Natural killer cell (primary cell): ENCODE measurements at regions not wholly inside any gene's neighbourhood (a gene's known extent, or its start where the extent isn't known, plus 50 kb on each side); places are given as distances from the start of the nearest gene placed in this dataset.

Experiments
- ATAC-seq, 3 donors: fragments of 150-1000 bp in 2 of 3; fragments of 200-7000 bp in 1 of 3; cut with Tn5 transposase; 1 replicate in 1 of 3; 2 replicates in 2 of 3; pipeline ENCODE4 v1.10.0; 2021; ENCODE audit warnings: mild to moderate bottlenecking in 2 of 3, moderate library complexity in 2 of 3
- DNase-seq, 2 donors: peaks; one replicate each; pipeline versions ENCODE4 v3.0.0 to v3.0.0-alpha.2; 2013 to 2021; ENCODE audit warnings: mixed read lengths in 1 of 2
- H3K27ac ChIP-seq: one replicate; pipeline ENCODE4 v1.5.1; 2013; ENCODE audit warnings: mild to moderate bottlenecking, low read length
- H3K27me3 ChIP-seq: one replicate; pipeline ENCODE4 v1.6.1; 2013; ENCODE audit warnings: low read length; ENCODE audit not compliant: control insufficient read depth, insufficient read depth
- H3K36me3 ChIP-seq: one replicate; pipeline ENCODE4 v1.6.1; 2013; ENCODE audit warnings: low read length; ENCODE audit not compliant: control insufficient read depth, insufficient read depth
- H3K4me1 ChIP-seq: one replicate; pipeline ENCODE4 v1.6.1; 2013; ENCODE audit warnings: low read length; ENCODE audit not compliant: control insufficient read depth, insufficient read depth
- H3K4me3 ChIP-seq: one replicate; pipeline ENCODE4 v1.5.1; 2013; ENCODE audit warnings: low read length
- H3K9me3 ChIP-seq: one replicate; pipeline ENCODE4 v1.6.1; 2013; ENCODE audit warnings: low read length; ENCODE audit not compliant: control insufficient read depth, insufficient read depth
- H3K27ac Mint-ChIP-seq, 2 donors: one replicate each; pipeline ENCODE4 v1.8.0; 2022; ENCODE audit warnings: mild to moderate bottlenecking in 2 of 2, mixed read lengths in 2 of 2, moderate library complexity in 1 of 2
- H3K27me3 Mint-ChIP-seq, 2 donors: one replicate each; pipeline ENCODE4 v1.8.0; 2022; ENCODE audit warnings: low read depth in 2 of 2, mixed read lengths in 2 of 2
- H3K36me3 Mint-ChIP-seq: one replicate; pipeline ENCODE4 v1.8.0; 2022; ENCODE audit warnings: mixed read lengths
- H3K4me1 Mint-ChIP-seq, 2 donors: one replicate each; pipeline ENCODE4 v1.8.0; 2022; ENCODE audit warnings: mixed read lengths in 2 of 2
- H3K4me3 Mint-ChIP-seq: one replicate; pipeline ENCODE4 v1.8.0; 2022; ENCODE audit warnings: mild to moderate bottlenecking, moderate library complexity, mixed read lengths
- H3K9me3 Mint-ChIP-seq, 2 donors: one replicate each; pipeline ENCODE4 v1.8.0; 2022; ENCODE audit warnings: mixed read lengths in 2 of 2
- WGBS: methylation state at CpG from one replicate; pipeline ENCODE4 v1.1.7; 2013; ENCODE audit warnings: missing lambda C conversion rate; ENCODE audit not compliant: insufficient coverage; 5-methylcytosine and 5-hydroxymethylcytosine counted together
- intact Hi-C: fragments of 100-400 bp; cut with micrococcal nuclease; formaldehyde crosslinking; loops from one replicate; pipeline ENCODE4 v1.14.2; 2022
- TF ChIP-seq, protein P1 (sequence below): fragments of 200-600 bp; IDR thresholded peaks from one replicate; pipeline ENCODE4 v1.8.0; 2022; ENCODE audit warnings: antibody characterized with exemption

DNA sequence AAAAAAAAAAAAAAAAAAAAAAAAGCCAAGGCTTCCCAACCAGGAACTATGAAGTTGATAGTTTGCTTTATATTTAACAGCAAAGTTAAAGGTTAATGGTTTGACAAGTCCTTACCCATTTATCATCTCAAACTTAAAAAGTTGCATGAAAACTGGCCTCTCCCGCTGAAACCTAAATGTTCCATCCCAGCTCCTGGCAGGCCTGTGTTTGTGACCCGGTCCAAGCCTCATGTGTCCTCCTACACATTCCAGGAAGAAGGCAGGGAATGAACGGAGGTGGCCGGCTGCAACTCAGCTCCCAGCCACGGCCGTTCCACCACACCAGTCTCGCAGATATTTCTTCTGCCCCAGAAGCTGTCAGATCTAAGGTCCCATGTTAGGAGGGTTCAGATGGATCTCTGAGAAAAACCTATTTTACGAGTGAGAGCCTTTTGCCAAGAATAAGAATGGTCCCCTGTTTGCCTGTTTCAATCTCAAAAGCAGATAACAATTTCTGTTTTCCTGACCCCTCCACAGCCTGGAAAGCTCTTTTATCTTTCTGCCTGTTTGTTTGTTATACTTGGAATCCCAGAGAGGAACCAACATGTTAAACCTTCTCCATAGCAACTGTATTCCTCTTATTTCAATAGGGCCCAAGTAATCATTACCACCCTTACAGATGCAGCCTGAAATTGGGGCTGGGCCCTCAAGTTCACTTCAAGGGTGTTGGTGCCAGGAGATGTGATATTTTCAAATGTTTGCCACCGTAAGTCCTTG lies 56.5 kb downstream of the KCTD12 start:
- 89% methylated on average over 8 of the region's 9 CpGs for WGBS
- no peak for DNase-seq
- Histone ChIP-seq H3K4me3 (no peak overlapping the region), H3K4me1 (no peaks in the 10 kb centered on the region), H3K27ac (no peak overlapping the region), H3K9me3 (no peaks in the 10 kb centered on the region), H3K27me3 (no peaks in the 10 kb centered on the region), H3K36me3 (no peaks in the 10 kb centered on the region)
- no peak overlapping the region for H3K4me3 Mint-ChIP-seq
- TF ChIP-seq, protein P1, sequence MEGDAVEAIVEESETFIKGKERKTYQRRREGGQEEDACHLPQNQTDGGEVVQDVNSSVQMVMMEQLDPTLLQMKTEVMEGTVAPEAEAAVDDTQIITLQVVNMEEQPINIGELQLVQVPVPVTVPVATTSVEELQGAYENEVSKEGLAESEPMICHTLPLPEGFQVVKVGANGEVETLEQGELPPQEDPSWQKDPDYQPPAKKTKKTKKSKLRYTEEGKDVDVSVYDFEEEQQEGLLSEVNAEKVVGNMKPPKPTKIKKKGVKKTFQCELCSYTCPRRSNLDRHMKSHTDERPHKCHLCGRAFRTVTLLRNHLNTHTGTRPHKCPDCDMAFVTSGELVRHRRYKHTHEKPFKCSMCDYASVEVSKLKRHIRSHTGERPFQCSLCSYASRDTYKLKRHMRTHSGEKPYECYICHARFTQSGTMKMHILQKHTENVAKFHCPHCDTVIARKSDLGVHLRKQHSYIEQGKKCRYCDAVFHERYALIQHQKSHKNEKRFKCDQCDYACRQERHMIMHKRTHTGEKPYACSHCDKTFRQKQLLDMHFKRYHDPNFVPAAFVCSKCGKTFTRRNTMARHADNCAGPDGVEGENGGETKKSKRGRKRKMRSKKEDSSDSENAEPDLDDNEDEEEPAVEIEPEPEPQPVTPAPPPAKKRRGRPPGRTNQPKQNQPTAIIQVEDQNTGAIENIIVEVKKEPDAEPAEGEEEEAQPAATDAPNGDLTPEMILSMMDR = no peak
- no peak overlapping the region for H3K27ac Mint-ChIP-seq
- no peaks in the 10 kb centered on the region for H3K4me1 Mint-ChIP-seq
- ATAC-seq = no peak
- peaks cover 8 to 12% of the 10 kb centered on the region in 2 donors for H3K27me3 Mint-ChIP-seq
- intact Hi-C loops = no loop called here
- H3K36me3 Mint-ChIP-seq = no peaks in the 10 kb centered on the region
- no peaks in the 10 kb centered on the region for H3K9me3 Mint-ChIP-seq

DNA sequence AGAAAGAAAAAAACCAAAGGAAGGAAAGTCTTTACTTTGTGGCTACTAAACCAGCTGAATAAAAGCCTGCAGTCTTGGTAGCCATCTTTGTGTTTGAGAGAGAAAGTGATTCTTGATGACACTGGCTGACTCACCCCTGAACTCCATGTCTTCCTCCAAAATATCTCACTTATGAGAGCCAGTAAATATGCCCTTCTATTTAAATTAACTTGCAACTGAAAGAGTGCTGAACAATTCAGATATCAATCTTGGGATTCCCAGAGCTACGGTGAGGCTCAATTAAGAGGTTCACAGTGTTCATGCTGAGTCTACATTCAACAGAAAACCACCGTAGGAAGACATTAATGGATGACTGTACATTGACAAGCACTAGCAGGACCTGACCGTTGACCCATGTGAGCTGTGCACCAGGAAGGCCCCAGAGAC lies 57.9 kb downstream of the KCTD12 start:
- ATAC-seq = no peak
- DNase-seq = no peak
- Mint-ChIP-seq H3K27ac (no peak overlapping the region), H3K4me1 (no peaks in the 10 kb centered on the region), H3K27me3 (peaks cover 8 to 12% of the 10 kb centered on the region in 2 donors), H3K36me3 (no peaks in the 10 kb centered on the region), H3K4me3 (no peak overlapping the region), H3K9me3 (no peaks in the 10 kb centered on the region)
- no peaks in the 10 kb centered on the region for H3K27me3 ChIP-seq
- no peaks in the 10 kb centered on the region for H3K9me3 ChIP-seq
- WGBS = 54% methylated on average over 3 of the region's 3 CpGs
- TF ChIP-seq, protein P1 = no peak
- no peaks in the 10 kb centered on the region for H3K4me1 ChIP-seq
- no peak overlapping the region for H3K27ac ChIP-seq
- H3K4me3 ChIP-seq = no peak overlapping the region
- H3K36me3 ChIP-seq = no peaks in the 10 kb centered on the region
- intact Hi-C loops = no loop called here

DNA sequence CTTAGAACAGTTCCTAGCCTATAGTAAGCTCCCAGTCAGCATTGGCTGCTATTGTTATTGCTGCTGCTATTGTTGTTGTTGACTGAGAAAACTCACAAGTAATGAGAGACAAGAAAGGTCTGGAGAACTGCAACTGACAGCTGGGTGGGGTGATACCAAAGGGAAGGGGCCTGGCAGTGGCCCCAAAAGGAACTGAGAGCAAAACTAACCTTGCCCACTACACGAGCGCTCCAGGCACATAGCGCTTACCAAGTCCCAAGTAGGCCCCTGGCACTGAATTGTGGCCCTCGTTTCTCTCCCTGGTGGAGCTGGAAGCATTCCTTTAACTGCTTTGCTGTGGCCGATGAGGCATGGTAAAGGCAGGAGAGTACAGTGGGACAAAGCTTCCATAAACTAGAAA lies 59.7 kb downstream of the KCTD12 start:
- intact Hi-C loops = no loop called here
- Histone ChIP-seq H3K4me3 (no peak overlapping the region), H3K36me3 (no peaks in the 10 kb centered on the region), H3K4me1 (no peaks in the 10 kb centered on the region), H3K9me3 (no peaks in the 10 kb centered on the region), H3K27me3 (no peaks in the 10 kb centered on the region), H3K27ac (no peak overlapping the region)
- Mint-ChIP-seq H3K9me3 (no peaks in the 10 kb centered on the region), H3K4me1 (no peaks in the 10 kb centered on the region), H3K4me3 (no peak overlapping the region), H3K27me3 (peaks cover 5 to 12% of the 10 kb centered on the region in 2 donors), H3K36me3 (no peaks in the 10 kb centered on the region), H3K27ac (no peak overlapping the region)
- TF ChIP-seq, protein P1 = no peak
- 85% methylated on average over 5 of the region's 5 CpGs for WGBS
- ATAC-seq = no peak
- no peak for DNase-seq

DNA sequence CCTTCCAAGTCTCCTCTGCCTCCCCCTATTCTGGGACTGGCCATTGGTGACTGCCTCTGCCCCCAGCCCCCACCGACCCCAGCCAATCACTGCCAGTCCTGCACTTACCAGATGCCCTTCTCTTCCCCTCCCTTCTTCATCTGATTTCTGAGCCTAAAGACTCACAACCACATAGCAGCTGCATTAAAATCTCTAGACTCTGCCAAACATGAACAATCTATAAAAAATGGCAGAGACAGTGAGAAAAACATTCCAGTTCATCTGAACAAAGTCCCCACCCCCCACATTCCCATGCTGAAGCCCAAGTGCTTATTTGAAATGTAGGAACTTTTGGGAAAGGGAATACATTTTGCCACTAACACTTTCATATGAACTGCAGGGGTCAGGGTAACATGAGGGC lies 60.8 kb downstream of the KCTD12 start:
- no peaks in the 10 kb centered on the region for H3K36me3 Mint-ChIP-seq
- intact Hi-C loops = no loop called here
- H3K9me3 Mint-ChIP-seq = no peaks in the 10 kb centered on the region
- TF ChIP-seq, protein P1 = no peak
- no peak for DNase-seq
- Histone ChIP-seq H3K36me3 (no peaks in the 10 kb centered on the region), H3K27me3 (no peaks in the 10 kb centered on the region), H3K4me3 (no peak overlapping the region), H3K27ac (no peak overlapping the region), H3K4me1 (no peaks in the 10 kb centered on the region), H3K9me3 (no peaks in the 10 kb centered on the region)
- H3K27ac Mint-ChIP-seq = no peak overlapping the region
- 56% methylated on average over 1 of the region's 1 CpG for WGBS
- peaks cover 2 to 19% of the 10 kb centered on the region in 2 donors for H3K27me3 Mint-ChIP-seq
- no peak overlapping the region for H3K4me3 Mint-ChIP-seq
- no peak for ATAC-seq
- no peaks in the 10 kb centered on the region for H3K4me1 Mint-ChIP-seq
